ENCODE measurements at regions not wholly inside any gene's neighbourhood (a gene's known extent, or its start where the extent isn't known, plus 50 kb on each side); places are given as distances from the start of the nearest gene placed in this dataset.
A peak's percentile ranks its signal among the peaks of the same experiment; 100 is the strongest.

GRCh38 chr19:23855676-23856075 is 59.0 kb upstream of the ZNF726 start:
- DNase-seq: no peak

DNA sequence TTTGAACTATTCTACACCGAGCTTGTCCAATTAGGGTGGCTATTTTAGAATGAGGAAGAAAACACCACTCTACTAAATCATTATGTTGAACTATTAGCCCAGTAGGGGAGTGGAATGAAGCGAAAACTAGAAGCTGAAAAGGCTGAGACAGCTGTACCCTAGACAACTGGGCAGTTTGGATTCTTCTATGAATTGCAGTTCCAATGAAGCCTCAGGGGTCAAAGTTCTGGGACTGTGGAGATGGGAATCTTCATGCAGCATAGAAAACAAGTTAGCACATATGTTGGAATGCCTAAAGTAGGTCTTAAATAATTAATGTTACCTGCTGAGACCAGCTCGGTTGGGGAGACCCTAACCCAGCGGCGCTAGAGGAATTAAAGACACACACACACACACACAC is 62.7 kb upstream of the ZNF726 start:
- no peak for DNase-seq

- DNase-seq: no peak
These were observed 74.1 kb upstream of the ZNF681 start for GRCh38 chr19:23832717-23833327.

DNA sequence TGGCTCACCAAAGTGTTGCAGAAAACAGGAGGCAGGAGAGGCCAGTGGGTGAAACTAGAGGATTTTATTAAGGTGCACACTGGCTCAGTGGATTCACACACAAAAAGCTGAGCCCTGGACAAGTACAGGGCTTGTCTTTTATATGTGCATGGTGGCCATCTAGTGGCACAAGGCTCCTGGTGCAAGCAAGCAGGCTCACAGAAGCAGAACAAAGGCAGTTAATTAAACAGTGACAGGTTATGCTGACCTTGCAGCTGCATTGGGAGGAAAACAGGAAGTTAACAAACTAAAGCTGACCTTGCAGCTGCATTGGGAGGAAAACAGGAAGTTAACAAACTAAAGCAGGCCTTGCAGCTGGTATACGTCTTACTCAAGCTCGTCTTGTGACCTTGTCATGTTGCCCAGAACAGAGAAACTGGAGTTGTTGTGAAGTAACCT is 65.3 kb upstream of the ZNF681 start:
- DNase-seq: peak; percentile 0

DNA sequence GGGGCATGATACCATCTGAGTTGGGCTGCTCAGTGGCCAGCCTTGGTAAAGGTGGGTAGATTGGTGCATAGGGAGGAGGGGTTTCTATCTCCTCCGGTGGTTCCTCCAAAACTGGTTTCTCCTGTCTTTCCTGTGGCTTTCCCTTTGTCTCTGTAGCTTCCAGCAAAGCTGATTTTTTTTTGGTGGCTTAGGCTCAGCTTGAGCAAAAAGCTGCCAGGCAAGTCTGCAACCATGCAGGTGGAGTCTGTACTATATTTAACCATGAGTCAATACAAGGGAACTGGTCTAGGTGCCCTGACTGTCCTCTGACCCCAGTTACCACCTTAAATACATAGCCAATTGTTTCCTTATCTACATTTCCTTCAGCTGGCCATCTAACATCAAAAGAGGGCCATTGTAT is 64.0 kb upstream of the ZNF681 start:
- DNase-seq: no peak

GRCh38 chr19:23817519-23817918 is 58.8 kb upstream of the ZNF681 start:
- DNase-seq: peak; percentile 2

DNA sequence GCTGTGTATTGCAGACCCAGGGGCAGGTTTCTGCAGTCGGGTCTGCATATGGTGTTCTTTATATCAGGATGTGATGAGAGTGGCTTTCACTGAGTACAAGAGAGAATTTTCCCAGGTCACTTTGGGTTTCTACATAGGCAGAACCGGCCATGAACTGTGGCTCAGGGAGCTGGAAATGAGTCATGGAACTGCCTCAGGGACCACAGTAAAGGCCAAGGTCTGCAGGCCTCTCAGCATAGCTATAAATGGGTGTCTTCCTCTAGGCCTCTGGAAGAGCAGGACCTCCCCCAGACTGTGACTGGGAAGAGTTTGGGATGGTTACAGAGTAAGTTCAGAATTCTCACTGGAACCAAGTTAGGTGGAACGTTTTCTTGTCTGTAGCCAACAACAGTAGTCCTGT is 51.8 kb upstream of the ZNF681 start:
- DNase-seq: no peak
